Brain pericyte (primary cell): ENCODE measurements at regions not wholly inside any gene's neighbourhood (a gene's known extent, or its start where the extent isn't known, plus 50 kb on each side); places are given as distances from the start of the nearest gene placed in this dataset.
"Not testable (repeated sequence)": the region's sequence is repeated elsewhere in the genome, so short reads cannot be mapped to it uniquely, and the experiment has no call there.

ENCODE experiments used
- DNase-seq: peaks from one replicate; pipeline ENCODE4 v3.0.0-alpha.2; 2012; ENCODE audit warnings: low read depth, low spot score

DNA sequence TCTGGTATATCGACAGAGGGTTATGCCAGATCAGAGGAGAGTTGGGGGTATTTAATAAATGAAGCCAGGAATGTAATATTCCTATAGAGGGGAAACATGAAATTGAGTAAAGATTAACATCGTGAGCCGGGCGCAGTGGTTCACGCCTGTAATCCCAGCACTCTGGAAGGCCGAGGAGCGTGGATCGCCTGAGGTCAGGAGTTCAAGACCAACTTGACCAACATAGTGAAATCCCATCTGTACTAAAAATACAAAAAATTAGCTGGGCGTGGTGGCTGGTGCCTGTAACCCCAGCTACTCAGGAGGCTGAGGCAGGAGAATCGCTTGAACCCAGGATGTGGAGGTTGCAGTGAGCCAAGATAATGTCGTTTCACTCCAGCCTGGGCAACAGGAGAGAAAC is 112.4 kb upstream of the ZNF184 start:
- not testable (repeated sequence) for DNase-seq

DNA sequence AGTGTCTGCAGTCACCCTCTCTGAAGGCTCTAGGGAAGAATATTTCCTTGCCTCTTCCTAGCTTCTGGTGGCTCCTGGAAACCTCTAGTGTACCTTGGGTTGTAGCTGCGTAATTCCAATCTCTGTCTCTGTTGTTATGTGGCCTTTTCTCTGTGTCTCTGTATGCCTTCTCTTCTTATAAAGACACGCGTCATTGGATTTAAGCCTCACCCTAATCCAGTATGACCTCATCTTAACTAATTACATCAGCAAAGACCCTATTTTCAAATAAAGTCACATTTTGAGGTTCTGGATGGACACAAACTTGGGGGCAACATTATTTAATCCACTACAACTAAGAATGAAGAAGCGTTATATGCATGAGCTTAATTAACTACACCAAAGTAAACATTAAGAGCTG is 111.4 kb upstream of the ZNF184 start:
- DNase-seq, result no peak

DNA sequence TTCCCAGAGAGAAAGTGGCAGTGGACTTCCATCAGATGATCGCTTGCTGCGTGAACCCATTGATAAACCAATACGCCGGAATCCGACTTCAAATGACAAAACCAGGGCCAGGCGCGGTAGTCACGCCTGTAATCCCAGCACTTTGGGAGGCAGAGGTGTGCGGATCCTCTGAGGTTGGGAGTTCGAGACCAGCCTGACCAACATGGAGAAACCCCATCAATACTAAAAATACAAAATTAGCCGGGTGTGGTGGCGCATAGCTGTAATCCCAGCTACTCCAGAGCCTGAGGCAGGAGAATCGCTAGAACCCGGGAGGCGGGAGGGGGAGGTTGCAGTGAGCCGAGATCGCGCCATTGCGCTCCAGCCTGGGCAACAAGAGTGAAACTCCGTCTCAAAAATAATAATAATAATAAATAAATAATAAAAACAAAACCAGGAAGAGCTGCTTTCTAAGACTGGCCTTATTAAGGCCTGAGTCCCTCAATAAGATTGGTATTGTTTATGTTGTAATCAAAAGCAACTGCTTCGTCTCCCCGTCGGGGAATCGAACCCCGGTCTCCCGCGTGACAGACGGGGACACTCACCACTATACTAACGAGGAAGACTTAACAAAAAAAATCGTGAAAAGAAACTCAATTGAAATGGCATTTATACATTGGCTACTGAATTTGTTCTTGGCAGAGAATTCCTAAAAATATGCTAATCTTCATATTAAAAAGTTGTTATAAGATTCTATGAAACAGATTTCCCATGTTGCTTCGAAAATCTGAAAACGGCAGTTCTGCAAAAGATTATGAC is 110.2 kb upstream of the ZNF184 start:
- no peak for DNase-seq

DNA sequence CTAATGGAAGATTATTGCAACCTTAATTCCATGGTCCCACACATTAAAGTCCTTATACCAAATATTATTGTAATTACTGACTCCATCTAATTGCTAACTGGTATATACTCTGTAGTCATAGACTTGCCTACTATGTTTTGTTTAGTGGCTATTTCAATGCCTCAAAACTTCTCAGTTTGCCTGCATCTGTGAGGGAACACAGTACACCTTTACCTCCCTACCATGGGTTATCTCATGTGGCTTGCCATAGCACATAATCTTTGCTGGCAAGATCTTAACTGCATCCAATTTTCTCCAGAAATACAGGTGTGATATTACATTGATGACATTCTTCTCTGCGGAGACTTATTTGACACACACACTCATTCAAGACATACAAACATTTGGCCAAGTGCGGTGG is 107.1 kb upstream of the ZNF184 start:
- DNase-seq, result no peak

DNA sequence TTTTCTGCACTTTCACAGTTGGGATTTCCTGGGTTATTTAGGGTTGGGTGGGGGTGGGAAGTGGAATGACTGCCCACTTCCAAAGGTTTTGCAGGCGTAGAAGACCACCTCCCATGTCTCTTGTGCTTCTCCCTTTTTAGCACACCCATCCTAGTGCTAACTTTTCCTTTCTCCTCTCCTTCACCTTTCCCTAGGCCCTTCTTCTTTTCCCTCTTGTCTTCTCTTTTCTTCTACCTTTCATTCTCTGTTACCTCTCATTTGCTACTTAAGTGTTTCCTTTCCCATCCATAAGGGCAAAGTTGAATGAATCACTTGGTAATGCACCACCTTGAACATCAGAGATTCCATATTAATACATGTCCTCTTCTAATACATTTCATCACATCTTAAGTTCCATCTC is 105.0 kb upstream of the ZNF184 start:
- no peak for DNase-seq

DNA sequence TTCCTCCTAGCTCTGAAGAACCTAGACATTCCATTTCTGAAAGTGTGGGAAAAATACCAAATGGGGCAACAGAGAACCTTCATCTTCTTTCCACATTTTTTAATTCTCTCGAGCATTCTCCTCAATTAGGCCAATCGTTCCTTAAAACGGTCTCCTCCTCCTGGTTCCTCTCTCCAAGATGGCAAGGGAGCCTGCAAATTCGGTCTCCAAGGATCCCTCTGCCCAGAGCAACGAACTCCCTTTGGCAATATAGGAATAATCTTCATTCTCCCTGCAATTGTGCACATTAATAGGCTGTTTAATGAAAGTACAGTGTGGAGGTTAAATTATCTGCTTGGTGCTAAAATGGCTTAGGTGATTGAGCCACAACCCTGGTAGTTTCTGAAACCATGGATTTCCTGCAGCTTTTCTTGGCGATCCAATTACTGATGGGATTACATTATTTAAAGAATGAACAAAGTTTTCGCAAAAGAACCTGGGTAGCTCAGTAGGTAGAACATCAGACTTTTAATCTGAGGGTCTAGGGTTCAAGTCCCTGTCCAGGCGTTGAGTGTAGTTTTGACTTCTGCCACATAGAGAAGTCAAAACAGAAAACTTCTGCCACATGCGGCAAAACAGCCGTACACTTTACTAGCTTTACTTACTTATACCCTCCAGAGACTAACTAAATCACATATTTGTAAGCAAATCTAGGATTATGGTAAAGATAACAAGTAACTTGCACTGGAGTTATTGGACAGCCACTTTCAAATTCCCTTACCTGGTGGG is 102.9 kb upstream of the ZNF184 start:
- DNase-seq, result no peak

DNA sequence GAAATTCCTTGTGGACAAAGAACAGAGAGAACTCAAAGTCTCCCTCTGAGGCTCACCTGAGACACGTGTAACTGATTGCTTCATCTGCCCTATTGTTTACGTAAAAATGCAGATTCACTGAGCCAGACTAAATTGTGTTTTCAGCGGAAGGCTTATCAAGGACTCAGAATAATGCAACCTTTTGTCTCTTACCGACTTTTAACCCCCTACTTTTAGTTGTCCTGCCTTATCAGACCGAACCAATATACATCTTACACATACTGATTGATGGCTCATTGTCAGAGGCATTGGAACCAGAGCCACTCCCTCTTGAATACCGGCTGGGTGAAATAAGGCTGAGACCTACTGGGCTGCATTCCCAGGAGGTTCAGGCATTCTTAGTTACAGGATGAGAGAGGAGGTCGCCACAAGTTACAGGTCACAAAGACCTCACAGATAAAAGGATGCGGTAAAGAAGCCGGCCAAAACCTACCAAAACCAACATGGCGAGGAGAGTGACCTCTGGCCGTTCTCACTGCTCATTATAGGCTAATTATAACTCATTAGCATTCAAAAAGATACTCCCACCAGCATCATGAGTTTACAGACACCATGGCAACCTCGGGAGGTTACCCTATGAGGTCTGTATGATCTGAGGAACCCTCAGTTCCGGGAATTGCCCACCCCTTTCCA is 95.5 kb upstream of the ZNF184 start:
- no peak for DNase-seq

DNA sequence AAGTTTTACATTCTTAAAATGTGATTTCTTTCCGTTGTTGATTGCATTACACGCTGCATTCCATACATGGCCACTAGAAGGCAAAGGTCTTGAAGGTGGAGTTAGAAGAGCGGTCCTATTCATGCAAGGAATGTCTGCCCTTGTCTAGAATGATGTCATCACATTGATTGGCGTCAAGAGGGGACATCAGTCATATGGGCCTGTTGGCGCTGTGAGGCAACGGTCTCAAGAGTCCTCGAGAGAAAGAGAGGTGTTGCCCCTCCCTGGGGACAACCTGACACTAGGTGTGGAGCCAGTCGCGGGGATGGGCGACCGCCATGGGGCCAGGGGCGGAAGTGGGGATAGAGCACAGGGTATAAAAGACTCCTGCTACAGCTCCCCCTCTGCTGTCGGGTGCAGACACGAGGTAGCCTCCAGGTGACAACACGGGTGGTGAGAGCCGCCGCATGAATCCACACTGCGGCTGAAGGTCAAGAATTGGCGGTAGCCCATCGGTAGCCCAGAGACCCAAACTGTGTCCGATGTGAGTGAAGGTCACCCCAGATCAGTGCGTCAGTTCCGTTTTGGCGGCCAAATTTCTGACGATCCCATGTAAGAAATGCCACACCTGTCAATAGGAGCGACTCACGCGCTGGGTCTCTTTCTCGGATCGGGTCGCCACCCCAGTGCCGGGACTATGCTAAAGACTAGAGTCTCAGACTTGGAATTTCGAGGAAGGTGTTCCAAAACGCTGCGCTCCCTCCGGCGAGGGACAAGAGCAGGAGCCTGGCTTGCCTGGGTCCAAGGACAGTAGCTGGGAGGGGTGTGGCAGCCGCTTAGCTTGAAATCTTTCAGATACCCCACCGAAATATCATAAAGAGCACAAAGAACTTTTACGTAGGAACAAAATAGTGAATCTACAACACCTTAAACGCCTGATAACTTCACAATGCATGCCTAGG is 93.2 kb upstream of the ZNF184 start:
- DNase-seq, result no peak

DNA sequence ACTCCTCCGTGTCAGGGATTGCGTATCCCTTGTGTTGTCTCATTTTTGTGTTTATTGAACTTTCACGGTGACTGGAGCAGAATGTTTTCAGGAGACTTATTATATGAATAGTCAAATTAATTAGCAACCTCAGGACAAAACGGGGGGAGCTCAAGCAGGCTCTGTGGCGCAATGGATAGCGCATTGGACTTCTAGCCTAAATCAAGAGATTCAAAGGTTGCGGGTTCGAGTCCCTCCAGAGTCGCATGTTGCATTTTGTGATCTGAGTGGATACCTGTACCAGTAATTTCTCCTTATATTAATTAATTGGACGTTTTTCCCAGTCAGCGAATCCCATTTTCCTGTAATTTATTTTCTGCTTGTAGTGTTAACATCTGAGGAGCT is 89.1 kb upstream of the ZNF184 start:
- no peak for DNase-seq

DNA sequence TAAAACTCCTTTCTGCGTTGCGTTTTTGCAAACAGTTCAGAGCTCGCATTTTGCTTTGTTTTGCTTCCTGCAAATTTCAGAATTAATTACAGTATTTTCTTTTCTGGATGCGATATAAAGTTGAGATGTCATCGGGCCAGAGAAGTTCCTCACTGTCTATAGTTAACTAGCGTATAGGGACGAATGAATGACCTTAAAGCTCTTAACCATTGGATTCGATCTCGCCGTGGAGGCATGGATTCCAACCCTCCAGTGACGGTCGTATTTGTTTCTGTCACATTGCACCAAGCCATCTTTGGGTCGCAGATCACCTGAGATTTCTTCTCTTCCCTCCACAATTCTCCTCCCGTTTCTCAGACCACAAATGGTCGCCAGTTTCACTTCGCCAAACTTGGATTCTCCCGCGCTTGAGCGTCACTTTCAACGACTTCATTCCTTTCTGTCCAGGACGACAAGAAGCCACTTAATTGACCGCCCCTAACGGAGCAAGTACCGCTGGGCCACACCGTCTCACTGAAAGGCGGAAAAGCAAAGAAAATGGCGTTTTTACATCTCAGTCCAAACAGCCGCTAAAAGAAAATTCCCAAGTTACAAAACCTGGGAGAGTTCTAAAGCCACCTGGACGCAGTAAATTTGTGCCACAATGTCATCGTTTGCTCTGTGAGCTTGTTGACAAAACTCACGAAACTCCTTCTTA is 85.3 kb upstream of the ZNF184 start:
- DNase-seq, result no peak

DNA sequence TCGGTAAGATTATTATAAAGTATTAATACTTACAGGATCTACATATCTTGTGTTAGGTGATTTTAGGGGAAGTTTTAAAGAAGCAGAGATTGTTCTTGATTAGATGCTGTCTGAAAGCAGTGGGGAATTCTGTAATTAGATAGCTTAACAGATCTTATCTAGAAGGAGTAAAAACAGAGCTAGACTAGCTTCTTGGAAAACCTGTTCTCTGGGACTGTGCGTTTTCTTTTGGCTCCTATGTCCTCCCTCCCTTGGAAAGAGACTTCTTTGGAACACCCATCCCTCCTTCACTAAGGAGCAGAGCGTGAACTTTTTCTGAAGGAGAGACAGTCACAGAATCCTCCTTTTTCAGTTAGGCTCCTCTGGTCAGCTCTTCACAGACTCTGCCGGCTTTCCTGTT is 83.5 kb upstream of the ZNF184 start:
- no peak for DNase-seq

DNA sequence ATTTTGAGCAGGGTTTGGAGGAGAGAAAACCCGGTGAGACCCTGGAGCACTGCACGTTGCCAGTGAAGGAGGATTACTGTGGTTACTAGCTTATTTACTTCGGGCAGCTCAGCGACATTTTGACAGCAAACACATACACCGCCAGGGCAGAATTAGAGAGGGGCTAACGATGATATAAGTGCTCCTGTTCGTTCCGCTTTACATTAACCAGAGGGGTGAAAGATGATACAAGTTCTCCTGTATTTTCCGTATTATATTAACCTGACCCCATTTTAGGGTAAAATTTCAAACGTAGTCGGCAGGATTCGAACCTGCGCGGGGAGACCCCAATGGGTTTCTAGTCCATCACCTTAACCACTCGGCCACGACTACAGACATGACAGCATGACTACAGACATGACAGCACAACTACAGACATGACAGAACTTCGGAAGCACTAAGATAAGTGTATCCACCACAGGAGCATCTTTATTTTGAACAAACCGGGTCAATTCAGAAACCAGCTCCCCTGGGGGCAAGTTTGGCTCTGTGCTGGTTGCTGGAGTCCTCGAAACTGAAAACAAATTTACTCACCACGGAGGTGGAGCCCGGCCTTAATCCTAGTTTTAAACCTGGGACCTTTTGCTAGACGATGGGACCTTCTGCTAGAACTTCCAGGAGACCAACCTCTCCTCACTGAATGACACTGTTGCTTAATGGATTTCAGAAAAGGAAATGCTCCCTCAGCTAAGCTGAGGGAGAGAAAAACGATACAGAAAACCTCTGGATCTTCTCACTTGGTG is 80.4 kb upstream of the ZNF184 start:
- DNase-seq, result no peak

DNA sequence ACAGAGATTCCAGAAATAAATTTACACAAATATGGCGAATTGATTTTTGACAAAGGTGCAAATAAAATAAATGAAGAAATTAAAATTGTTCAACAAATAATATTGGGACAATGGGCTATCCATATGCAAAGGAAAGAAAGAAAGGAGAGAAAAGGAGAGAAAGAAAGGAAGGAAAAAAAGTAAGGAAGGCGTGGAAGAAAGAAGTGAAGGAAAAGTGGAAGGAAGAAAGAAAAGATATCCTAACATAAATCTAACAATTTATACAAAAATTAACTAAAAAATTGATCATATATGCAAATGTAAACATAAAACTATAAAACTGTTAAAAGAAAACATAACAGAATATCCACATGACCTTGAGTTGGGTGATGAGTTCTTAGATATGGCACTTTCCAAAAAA is 78.7 kb upstream of the ZNF184 start:
- no peak for DNase-seq

DNA sequence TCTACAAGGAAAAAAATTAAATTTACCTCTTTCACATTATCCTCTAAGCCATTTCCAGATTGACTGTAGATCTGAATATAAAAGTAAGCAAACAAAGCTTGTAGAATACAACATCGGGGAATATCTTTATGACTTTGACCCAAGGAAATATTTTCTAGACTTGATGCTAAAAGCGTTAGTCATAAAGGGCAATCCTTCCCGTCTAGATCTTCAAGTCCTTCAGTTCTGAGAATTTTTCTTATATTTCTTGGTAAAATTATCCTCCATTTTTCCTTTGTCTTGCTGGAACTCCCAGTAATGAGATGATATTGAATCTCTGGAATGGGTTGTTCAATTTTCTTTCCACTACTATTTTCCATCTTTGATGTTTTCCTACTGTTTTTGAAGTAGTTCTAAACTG is 77.8 kb upstream of the ZNF184 start:
- no peak for DNase-seq

DNA sequence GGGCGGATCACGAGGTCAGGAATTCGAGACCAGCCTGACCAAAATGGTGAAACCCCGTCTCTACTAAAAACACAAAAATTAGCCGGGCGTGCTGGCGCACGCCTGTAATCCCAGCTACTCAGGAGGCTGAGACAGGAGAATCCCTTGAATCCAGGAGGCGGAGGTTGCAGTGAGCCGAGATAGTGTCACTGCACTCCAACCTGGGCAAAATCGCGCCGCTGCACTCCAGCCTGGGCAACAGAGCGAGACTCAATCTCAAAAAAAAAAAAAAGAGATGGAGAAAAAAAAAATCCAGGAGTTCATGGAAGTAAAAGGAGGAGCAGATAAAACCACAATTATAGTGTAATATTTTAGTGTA is 76.3 kb upstream of the ZNF184 start:
- DNase-seq, result not testable (repeated sequence)

DNA sequence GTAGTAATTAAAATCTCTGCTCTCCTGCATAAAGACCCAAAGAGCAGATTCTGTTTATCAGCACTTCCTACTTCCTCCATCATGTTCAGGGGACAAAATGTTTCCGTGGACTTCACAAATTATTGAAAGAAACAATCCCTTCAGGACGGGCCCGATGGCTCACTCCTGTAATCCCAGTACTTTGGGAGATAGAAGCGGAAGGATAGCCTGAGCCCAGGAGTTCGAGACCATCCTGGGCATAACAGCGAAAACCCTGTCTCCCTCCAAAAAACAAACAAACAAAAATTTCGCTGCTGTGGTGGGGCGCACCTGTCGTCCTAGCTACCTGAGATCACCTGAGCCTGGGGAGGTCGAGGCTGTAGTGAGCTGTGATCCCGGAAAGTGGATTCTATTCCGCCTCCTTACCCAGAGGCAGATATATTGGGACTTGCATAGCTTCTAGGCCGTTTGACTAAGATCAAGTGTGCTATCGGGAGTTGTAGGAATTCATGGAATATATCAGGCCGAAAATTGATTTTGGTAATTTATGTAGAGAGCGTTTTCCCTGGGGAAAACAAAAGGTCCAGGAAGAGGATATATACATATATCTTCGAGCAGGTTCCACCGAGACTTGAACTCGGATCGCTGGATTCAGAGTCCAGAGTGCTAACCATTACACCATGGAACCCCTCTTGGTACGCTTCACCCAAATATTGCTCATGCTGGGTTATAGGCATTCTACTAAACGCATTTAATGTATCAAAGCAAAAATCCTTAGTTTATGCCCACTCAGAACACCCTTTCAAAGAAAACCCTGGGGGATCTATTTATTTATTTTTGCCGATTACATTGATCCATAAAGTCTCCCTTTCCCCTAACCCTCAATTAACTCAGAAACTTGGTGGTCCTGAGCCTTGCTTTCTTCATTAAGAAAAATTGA is 74.5 kb upstream of the ZNF184 start:
- DNase-seq, result no peak

DNA sequence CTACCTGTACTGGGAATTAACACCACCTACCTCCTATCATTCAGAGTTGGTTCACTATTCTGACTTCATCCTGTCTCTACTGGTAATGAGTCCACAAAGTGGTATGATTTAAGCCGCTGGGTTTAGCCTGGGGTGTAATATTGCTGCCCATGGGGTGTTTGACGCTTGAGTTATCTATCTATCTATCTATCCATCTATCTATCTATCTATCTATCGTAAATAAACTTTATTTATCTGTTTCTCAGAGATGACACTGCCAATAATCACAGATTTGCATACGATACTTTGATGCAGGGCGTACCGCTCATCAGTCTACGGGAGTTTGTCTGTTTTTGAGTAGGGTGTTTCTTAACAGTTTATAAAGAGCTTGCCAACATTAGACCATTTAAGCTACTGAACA is 73.6 kb upstream of the ZNF184 start:
- DNase-seq, result no peak

DNA sequence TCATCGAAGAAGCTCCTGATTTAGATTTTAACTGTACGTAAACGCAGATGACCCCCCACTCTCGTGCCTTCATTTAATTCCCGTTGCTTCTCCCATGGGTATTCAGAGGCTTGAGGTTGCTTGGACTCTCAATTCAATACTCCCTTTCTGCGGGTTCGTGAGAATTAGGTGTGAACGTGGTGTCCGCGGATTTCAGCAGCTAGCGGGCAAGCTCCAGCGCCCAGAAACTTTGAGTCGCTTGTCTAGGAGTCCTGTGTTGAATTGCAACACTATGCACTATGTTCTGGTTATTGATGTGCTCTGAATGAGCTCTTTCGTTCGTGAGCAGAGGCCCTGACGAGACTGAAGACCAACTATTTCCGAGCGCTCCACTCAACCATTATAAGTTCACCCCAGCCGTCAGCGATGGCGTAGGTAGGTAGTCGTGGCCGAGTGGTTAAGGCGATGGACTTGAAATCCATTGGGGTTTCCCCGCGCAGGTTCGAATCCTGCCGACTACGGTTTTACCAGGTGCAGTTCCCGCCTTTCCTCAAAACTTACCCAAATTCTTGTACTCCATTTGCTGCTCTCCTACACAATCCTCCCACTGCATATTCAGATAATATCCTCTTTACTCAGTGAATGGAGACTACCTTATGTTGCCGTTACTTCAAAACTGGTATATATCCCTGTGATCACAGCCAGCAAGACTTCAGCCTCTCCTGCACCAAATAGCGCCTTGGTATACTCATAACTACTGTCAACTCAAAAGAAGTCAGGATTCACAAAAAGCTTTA is 72.6 kb upstream of the ZNF184 start:
- DNase-seq, result no peak
